ENCODE measurements at regions not wholly inside any gene's neighbourhood (a gene's known extent, or its start where the extent isn't known, plus 50 kb on each side); places are given as distances from the start of the nearest gene placed in this dataset.

GRCh38 chr15:77774350-77774749, 141.6 kb upstream of the LINGO1 start:
- DNase-seq (ENCODE audit: low spot score) (no peak), ATAC-seq (no peak), FAIRE-seq (no peak)
- Histone ChIP-seq H4K20me1 (ENCODE audit: insufficient read depth, low read length) (no peaks in the 10 kb centered on the region), H3K9me3 (ENCODE audit: low read length) (no peaks in the 10 kb centered on the region), H3K27ac (ENCODE audit: extremely low read length, insufficient read depth, low read length) (no peak overlapping the region), H2AFZ (ENCODE audit: low read length) (no peak overlapping the region), H3K79me2 (ENCODE audit: insufficient read depth, low read length) (no peaks in the 10 kb centered on the region), H3K4me3 (replicated peaks in 1 of 3; ENCODE audit: insufficient read depth in 1 of 3, low read depth in 2 of 3, low read length in 3 of 3) (no peak overlapping the region), H3K36me3 (replicated peaks in 1 of 2; ENCODE audit: control insufficient read depth in 1 of 2, insufficient read depth in 2 of 2, low read length in 2 of 2) (no peaks in the 10 kb centered on the region), H3K4me1 (ENCODE audit: insufficient read depth, low read length) (no peaks in the 10 kb centered on the region), H3K27me3 (ENCODE audit: control insufficient read depth in 1 of 2, insufficient read depth in 2 of 2, low read length in 2 of 2) (peaks cover 4 to 5% of the 10 kb centered on the region in 2 experiments; a peak in 3 of 5 replicates), H3K4me2 (ENCODE audit: low read depth, low read length) (no peak overlapping the region), H3K9ac (ENCODE audit: insufficient read depth, low read depth, low read length) (no peak overlapping the region)
- POLR2A ChIA-PET = no interaction called here
- no TSS peak for BruUV-seq (replicated peaks)
- intact Hi-C loops (cut with micrococcal nuclease; ENCODE audit: unreplicated experiment) (no loop called here), in situ Hi-C loops (cut with HindIII; ENCODE audit: extremely low pct_ligation_motif_present, low pct_unique_long_range_greater_than_20kb) (no loop called here)
- CTCF ChIA-PET (ENCODE audit: low intra/inter-chr PET ratio, low total read pairs) = no interaction called here
- WGBS (ENCODE audit: low lambda C conversion rate) = 13% methylated on average over 6 of the region's 8 CpGs
- TF ChIP-seq ZHX2 (IDR thresholded peaks at IDR 0.05; ENCODE audit: low read depth) = no peak
- no peak for TF ChIP-seq ZHX2 (CRISPR knock-in tag; IDR thresholded peaks at IDR 0.05; ENCODE audit: borderline replicate concordance)
- no peak for TF ChIP-seq ZSCAN25 (CRISPR knock-in tag; IDR thresholded peaks at IDR 0.05)
- no peak for TF ChIP-seq NR2F2 (IDR thresholded peaks at IDR 0.05; ENCODE audit: borderline replicate concordance, low read depth)
- TF ChIP-seq ZFP91 (CRISPR knock-in tag; IDR thresholded peaks at IDR 0.05; ENCODE audit: borderline replicate concordance) = no peak
- no peak for TF ChIP-seq HNRNPL (IDR thresholded peaks at IDR 0.05; ENCODE audit: low read depth, low read length)
- no peak for TF ChIP-seq TFE3 (CRISPR knock-in tag; IDR thresholded peaks at IDR 0.05)
- TF ChIP-seq ZNF563 (CRISPR knock-in tag; IDR thresholded peaks at IDR 0.05) = no peak
- TF ChIP-seq ZNF142 (CRISPR knock-in tag; IDR thresholded peaks at IDR 0.05) = no peak
- no peak for TF ChIP-seq PAX8 (CRISPR knock-in tag; IDR thresholded peaks at IDR 0.05; ENCODE audit: borderline replicate concordance)
